SW 1271 (cell line): ENCODE measurements at regions not wholly inside any gene's neighbourhood (a gene's known extent, or its start where the extent isn't known, plus 50 kb on each side); places are given as distances from the start of the nearest gene placed in this dataset.
"Not testable (repeated sequence)": the region's sequence is repeated elsewhere in the genome, so short reads cannot be mapped to it uniquely, and the experiment has no call there.

Experiments used
- DNase-seq, 2 experiments: peaks; one replicate each; lab custom pipeline; 2025; lab: John Stamatoyannopoulos, UW

DNA sequence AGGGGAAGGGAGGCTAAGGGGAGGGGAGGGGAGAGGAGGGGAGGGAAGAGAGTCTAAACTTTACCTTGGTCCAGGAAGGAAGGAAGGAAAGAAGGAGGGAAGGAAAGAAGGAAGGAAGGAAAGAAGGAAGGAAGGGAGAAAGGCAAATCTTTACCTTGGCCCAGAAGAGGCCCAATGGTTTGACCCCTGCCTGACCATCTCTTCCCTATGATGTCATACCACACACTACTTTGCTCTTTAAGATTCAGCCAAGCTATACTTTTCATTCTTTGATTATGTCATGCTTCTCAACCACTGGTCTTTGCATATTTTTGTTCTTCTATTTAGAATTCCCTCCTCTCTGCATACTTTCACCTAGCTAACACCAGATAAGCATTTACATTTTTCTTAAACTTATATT is 1077.5 kb downstream of the PCDH9 start:
- no peak for DNase-seq

- DNase-seq = not testable (repeated sequence)
These were observed 1085.8 kb downstream of the PCDH9 start for GRCh38 chr13:66144357-66144756.

GRCh38 chr13:66139701-66140100 is 1090.4 kb downstream of the PCDH9 start:
- no peak for DNase-seq

DNA sequence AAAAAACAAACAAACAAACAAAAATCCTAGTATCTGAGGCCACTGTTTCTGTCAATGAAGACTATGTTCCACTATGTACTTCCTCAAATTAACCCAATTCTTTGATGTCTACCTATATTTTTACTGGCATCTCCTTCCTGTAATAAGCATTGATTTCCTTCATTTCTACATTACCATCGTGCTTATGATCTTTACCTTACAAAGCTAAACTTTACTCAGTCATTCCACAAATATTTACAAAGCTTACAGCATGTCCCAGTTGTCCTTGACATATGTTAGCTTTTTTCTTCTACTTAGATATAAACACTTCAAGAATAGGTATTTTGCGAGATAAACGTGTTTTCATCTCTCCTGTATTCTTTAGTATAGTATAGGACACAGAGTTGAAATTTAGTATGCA is 1090.9 kb downstream of the PCDH9 start:
- no peak for DNase-seq

- no peak for DNase-seq
These were observed 1091.8 kb downstream of the PCDH9 start for GRCh38 chr13:66138172-66138811.

DNA sequence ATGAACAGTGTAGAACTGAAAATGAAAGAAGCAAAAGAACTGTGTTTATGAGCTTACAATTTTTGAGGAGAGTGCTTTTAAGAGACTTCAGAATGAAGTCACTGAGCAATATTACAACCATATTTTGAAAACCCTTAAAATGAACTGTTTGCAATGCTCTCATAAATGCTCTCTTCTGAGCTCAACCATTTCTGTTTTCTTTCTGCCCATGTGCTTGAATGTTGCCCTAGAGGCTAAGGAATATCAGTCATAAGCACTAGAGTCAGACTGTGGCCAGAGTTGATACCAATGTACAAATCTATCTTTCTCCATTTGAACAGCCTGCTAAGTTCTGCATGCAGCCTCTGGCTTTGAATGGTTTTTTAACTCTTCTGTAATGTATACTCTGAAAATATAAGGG is 1092.8 kb downstream of the PCDH9 start:
- DNase-seq = no peak

- DNase-seq = no peak
These were observed 1101.4 kb downstream of the PCDH9 start for GRCh38 chr13:66128692-66129269.

DNA sequence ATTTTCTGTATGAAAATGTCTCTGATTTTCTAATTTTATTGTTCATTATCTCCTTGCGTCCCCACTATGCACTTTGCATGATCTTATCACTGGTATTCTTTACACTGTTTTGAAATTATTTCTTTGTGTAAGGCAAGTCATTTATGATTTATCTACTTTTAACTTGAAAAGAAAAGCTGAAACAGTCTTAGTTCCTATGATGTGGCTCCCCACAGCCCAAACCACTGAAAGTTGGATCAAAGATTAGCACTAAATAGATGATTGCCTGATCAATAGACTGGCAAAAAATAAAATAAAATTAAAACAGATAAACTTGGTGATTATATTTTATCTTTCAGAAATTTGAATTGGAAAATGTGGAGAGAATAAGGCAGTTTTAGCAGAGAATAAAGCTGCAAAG is 1101.9 kb downstream of the PCDH9 start:
- DNase-seq = no peak

- no peak for DNase-seq
These were observed 1112.6 kb downstream of the PCDH9 start for GRCh38 chr13:66117563-66117962.

GRCh38 chr13:66113882-66114526 is 1116.1 kb downstream of the PCDH9 start:
- DNase-seq = no peak

- DNase-seq = no peak
These were observed 1118.5 kb downstream of the PCDH9 start for GRCh38 chr13:66111628-66112027.

DNA sequence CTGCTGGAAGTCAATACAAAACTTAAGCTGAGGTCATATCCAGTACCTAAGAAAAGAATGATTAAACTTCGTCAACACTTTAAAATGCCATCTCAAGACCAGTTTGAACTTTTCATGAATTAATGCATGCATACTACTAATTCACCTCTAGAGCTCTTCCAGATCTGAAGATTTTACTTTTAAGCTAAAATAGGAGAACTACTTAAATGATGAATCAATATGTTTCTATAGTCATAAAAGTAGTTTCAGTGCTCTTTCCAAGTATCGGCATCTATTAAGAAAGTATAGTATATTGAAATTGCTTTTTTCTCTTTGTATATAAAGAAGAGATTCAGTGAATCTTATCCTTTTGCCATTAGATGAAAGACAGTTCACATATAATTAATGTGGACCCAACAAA is 1123.9 kb downstream of the PCDH9 start:
- DNase-seq = no peak

GRCh38 chr13:66102864-66103263 is 1127.3 kb downstream of the PCDH9 start:
- DNase-seq = no peak

DNA sequence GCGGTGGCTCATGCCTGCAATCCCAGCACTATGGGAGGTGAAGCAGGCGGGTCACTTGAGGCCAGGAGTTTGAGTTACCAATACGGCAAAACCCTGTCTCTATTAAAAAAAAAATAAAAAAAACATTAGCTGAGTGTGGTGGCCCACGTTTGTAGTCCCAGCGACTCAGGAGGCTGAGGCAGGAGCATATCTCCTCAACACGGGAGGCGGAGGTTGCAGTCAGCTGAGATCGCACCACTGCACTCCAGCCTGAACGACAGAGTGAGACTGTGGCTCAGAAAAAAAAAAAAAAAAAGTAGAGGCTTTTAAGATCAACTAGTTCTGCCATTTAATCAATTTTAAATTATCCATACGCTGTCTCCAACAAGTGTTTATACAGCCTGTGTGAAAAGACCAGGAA is 1130.3 kb downstream of the PCDH9 start:
- no peak for DNase-seq

DNA sequence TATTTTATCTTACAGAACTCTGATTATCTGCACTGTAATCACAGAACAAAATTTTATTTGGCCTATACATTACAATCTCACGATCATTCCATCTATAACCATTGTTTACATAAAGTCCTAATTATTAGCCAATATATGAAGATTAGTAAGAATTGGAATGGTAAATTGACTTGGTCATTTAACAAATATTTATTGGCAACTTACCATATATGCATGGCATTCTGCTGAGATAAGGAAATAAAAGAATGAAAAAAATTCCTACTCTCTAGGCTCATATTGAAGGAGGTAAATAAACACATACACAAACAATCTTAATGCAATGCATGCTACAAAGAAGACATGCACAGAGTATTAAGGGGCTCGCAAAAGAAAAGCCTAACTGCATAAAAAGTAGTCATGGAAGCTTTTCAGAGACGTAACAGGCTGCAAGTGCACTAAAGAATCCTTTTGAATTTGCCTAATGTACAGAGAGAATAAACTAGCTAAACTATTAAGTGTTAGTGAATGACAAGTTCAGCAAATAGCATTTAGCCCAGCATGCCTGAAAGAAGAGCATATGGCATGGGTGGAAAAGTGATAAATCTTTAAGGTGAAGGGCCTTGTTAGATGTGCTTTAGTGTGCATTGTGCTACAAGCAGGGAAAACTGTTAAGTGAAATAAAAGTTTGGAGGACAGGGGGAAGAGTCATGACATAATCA is 1131.1 kb downstream of the PCDH9 start:
- no peak for DNase-seq

DNA sequence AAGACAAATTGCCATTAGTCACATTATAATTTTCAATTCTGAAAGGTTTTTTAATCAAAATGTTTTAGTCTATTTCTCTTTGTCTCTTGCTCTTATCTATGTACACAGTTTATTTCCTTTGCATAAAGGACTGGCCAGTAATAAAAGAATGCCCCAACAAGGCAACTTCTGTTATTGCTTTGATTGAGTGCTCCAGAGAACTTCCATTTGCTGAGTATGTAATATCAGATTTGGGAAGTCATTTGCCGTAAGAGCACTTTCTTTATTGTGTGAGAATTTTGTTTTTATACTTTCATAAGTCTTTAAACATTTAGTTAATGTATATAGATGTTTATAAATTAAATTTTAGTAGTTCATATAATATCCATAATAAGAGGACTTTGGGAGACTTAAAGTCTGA is 1140.4 kb downstream of the PCDH9 start:
- no peak for DNase-seq

GRCh38 chr13:66087269-66087710 is 1142.8 kb downstream of the PCDH9 start:
- DNase-seq = no peak

- DNase-seq = no peak
These were observed 1152.9 kb downstream of the PCDH9 start for GRCh38 chr13:66077132-66077689.

- DNase-seq = no peak
These were observed 1153.7 kb downstream of the PCDH9 start for GRCh38 chr13:66076417-66076816.

DNA sequence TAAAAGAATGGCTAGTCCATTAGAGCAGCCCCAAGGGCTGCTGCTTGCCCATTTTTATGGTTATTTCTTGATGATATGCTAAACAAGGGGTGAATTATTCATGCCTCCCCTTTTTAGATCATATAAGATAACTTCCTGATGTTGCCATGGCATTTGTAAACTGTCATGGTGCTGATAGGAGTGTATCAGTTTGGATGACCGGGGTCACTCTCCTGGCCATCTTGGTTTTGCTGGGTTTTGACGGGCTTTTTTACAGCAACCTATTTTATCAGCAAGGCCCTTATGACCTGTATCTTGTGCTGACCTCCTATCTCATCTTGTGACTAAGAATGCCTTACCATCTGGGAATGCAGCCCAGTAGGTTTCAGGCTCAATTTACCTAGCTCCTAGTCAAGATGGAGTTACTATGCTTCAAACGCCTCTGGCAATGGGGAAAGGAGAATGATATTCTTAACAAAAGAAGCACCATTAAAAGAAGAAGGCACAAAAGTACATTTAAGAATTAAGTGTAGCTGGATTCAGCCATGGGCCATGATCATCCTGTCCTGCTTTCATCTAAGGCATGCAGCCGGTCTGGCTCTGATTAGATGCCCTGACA is 1156.0 kb downstream of the PCDH9 start:
- DNase-seq = no peak

GRCh38 chr13:66072097-66072496 is 1158.0 kb downstream of the PCDH9 start:
- DNase-seq = not testable (repeated sequence)

DNA sequence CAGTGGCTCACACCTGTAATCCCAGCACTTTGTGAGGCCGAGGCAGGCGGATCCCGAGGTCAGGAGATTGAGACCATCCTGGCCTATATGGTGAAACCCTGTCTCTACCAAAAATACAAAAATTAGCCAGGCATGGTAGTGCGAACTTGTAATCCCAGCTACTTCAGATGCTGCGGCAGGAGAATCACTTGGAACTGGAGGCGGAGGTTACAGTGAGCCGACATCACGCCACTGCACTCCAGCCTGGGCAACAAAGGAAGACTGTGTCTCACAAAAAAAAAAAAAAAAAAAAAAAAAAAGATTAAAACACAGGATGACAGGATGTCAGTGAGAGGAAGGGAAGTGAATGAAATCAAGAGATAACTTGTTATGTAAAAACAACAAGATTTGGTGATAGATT is 1158.5 kb downstream of the PCDH9 start:
- DNase-seq = no peak
